SK-N-SH treated with all-trans-retinoic acid at 6 μM for 48 hours (cell line): ENCODE measurements at regions not wholly inside any gene's neighbourhood (a gene's known extent, or its start where the extent isn't known, plus 50 kb on each side); places are given as distances from the start of the nearest gene placed in this dataset.

Source experiments
- ARNTL ChIP-seq: fragments of 450-650 bp; formaldehyde crosslinking; IDR thresholded peaks from 2 replicates; pipeline ENCODE4 v1.5.0; 2020; ENCODE audit warnings: low read depth, mild to moderate bottlenecking, moderate library complexity, borderline replicate concordance
- GLIS3 ChIP-seq: fragments of 250-450 bp; sonication (Bioruptor Pico); IDR thresholded peaks from 2 replicates; pipeline ENCODE4 v1.5.0; 2020; ENCODE audit warnings: mild to moderate bottlenecking, moderate library complexity
- POU6F1 ChIP-seq: fragments of 250-450 bp; sonication (Bioruptor Pico); IDR thresholded peaks from 2 replicates; pipeline ENCODE4 v1.8.0; 2021; ENCODE audit warnings: low read depth, mild to moderate bottlenecking, moderate library complexity, borderline replicate concordance
- RARB ChIP-seq: fragments of 250-450 bp; sonication (Bioruptor Pico); IDR thresholded peaks from 2 replicates; pipeline ENCODE4 v1.8.0; 2021; ENCODE audit warnings: mild to moderate bottlenecking, moderate library complexity
- TSHZ2 ChIP-seq: fragments of 250-450 bp; sonication (Bioruptor Pico); IDR thresholded peaks from 2 replicates; pipeline ENCODE4 v1.5.0; 2020; ENCODE audit warnings: mild to moderate bottlenecking, moderate library complexity
- ZFP3 ChIP-seq: fragments of 250-450 bp; sonication (Bioruptor Pico); IDR thresholded peaks from 2 replicates; pipeline ENCODE4 v1.5.0; 2020; ENCODE audit warnings: mild to moderate bottlenecking, moderate library complexity
- ZNF8 ChIP-seq: fragments of 450-650 bp; formaldehyde crosslinking; IDR thresholded peaks from 2 replicates; pipeline ENCODE4 v1.5.0; 2020; ENCODE audit warnings: mild to moderate bottlenecking, moderate library complexity
- TF ChIP-seq, protein P1 (sequence below): fragments of 250-450 bp; sonication (Bioruptor Pico); IDR thresholded peaks from 2 replicates; pipeline ENCODE4 v1.8.0; 2020; ENCODE audit warnings: mild to moderate bottlenecking, moderate library complexity, borderline replicate concordance
- TF ChIP-seq, protein P2 (sequence below): fragments of 250-450 bp; sonication (Bioruptor Pico); IDR thresholded peaks from 2 replicates; pipeline ENCODE4 v1.5.1; 2020; ENCODE audit warnings: low read depth, mild to moderate bottlenecking, moderate library complexity
- TF ChIP-seq, protein P3 (sequence below): fragments of 250-450 bp; sonication (Bioruptor Pico); IDR thresholded peaks from 2 replicates; pipeline ENCODE4 v1.5.1; 2021; ENCODE audit warnings: mild to moderate bottlenecking, moderate library complexity

DNA sequence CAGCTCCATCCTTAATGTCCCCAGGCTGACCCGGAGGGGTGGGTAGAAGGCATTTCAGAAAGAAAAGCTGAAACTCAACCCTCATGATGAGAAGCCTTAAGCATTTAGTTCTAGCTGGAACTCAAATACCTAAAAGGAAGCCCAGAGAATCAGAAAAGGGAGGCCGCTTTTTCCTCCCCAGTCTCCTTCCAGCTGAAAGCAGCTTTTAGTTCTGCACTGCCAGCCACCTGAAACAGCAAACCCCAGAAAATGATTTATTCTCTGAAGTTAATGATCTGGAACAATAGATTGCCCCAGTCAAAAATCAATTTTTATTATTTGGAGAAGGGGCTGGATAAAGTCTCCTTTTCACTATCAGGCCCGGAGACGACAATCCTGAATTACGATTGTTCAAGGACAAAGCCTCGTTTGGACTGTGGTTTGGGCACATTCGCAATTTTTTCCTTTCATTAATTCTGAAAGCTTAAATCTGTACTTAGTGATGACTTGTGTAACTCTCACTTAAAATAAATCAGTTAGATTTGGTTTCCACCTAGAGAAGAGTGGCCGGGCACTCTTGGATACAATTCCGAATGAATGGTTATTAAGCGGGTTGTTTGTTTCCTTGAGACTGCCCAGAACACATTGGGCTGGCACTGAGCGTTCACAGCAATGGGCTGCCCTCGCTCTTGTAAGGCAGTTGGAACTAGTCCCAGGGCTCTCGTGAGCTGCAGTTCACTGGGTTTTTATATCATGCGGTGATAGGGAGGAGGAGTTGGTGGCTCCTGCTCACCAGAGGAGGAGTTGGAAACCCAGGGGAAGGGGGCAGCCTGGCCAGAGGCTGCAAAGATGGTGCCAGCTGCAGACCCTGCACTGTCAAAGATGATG lies 262.2 kb downstream of the CCSER2 start:
- TF ChIP-seq, protein P1, sequence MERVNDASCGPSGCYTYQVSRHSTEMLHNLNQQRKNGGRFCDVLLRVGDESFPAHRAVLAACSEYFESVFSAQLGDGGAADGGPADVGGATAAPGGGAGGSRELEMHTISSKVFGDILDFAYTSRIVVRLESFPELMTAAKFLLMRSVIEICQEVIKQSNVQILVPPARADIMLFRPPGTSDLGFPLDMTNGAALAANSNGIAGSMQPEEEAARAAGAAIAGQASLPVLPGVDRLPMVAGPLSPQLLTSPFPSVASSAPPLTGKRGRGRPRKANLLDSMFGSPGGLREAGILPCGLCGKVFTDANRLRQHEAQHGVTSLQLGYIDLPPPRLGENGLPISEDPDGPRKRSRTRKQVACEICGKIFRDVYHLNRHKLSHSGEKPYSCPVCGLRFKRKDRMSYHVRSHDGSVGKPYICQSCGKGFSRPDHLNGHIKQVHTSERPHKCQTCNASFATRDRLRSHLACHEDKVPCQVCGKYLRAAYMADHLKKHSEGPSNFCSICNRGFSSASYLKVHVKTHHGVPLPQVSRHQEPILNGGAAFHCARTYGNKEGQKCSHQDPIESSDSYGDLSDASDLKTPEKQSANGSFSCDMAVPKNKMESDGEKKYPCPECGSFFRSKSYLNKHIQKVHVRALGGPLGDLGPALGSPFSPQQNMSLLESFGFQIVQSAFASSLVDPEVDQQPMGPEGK: no peak
- TF ChIP-seq RARB (CRISPR knock-in tag): no peak
- TF ChIP-seq ZNF8 (CRISPR knock-in tag): no peak
- no peak for TF ChIP-seq ARNTL
- no peak for TF ChIP-seq POU6F1
- TF ChIP-seq, protein P2, sequence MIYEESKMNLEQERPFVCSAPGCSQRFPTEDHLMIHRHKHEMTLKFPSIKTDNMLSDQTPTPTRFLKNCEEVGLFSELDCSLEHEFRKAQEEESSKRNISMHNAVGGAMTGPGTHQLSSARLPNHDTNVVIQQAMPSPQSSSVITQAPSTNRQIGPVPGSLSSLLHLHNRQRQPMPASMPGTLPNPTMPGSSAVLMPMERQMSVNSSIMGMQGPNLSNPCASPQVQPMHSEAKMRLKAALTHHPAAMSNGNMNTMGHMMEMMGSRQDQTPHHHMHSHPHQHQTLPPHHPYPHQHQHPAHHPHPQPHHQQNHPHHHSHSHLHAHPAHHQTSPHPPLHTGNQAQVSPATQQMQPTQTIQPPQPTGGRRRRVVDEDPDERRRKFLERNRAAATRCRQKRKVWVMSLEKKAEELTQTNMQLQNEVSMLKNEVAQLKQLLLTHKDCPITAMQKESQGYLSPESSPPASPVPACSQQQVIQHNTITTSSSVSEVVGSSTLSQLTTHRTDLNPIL (CRISPR knock-in tag): no peak
- TF ChIP-seq TSHZ2 (CRISPR knock-in tag): no peak
- TF ChIP-seq GLIS3: no peak
- TF ChIP-seq ZFP3 (CRISPR knock-in tag): no peak
- TF ChIP-seq, protein P3, sequence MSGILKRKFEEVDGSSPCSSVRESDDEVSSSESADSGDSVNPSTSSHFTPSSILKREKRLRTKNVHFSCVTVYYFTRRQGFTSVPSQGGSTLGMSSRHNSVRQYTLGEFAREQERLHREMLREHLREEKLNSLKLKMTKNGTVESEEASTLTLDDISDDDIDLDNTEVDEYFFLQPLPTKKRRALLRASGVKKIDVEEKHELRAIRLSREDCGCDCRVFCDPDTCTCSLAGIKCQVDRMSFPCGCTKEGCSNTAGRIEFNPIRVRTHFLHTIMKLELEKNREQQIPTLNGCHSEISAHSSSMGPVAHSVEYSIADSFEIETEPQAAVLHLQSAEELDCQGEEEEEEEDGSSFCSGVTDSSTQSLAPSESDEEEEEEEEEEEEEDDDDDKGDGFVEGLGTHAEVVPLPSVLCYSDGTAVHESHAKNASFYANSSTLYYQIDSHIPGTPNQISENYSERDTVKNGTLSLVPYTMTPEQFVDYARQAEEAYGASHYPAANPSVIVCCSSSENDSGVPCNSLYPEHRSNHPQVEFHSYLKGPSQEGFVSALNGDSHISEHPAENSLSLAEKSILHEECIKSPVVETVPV (CRISPR knock-in tag): no peak
